H1 (cell line): ENCODE measurements at regions not wholly inside any gene's neighbourhood (a gene's known extent, or its start where the extent isn't known, plus 50 kb on each side); places are given as distances from the start of the nearest gene placed in this dataset.

Experiments used
- NANOG ChIP-seq: IDR thresholded peaks from 2 replicates; pipeline ENCODE4 v1.6.1; 2011; ENCODE audit warnings: low read length, low read depth, mild to moderate bottlenecking, inconsistent platforms; ENCODE audit not compliant: insufficient read depth, poor library complexity, severe bottlenecking

GRCh38 chr6:168242111-168242939 lies 77.3 kb downstream of the DACT2 start (continued):
- TF ChIP-seq NANOG = no peak
